A549 (cell line): ENCODE measurements at regions not wholly inside any gene's neighbourhood (a gene's known extent, or its start where the extent isn't known, plus 50 kb on each side); places are given as distances from the start of the nearest gene placed in this dataset.
A peak's percentile ranks its signal among the peaks of the same experiment; 100 is the strongest.

Source experiments
- ATAC-seq, 2 experiments: fragments of 200-7000 bp in 1 of 2; fragments of >200 bp in 1 of 2; cut with Nextera tagmentation in 1 of 2; cut with Tn5 transposase in 1 of 2; 3 replicates each; pipeline versions ENCODE4 v1.8.0 to v1.9.1; 2018 to 2020; ENCODE audit warnings: mild to moderate bottlenecking in 1 of 2, moderate library complexity in 1 of 2
- CTCF ChIA-PET: fragments of 300-600 bp; sonication (Branson Sonifier 250); formaldehyde crosslinking; extraction: SDS; loops from one replicate; lab custom pipeline; 2021; ENCODE audit warnings: antibody characterized with exemption, inconsistent platforms; lab: Yijun Ruan, JAX
- POLR2A ChIA-PET: fragments of 350-600 bp; formaldehyde crosslinking; extraction: SDS; loops from one replicate; lab custom pipeline; 2021; ENCODE audit warnings: antibody characterized with exemption, inconsistent platforms; lab: Yijun Ruan, JAX
- DNase-seq, 2 experiments: peaks; one replicate each; pipeline versions ENCODE4 v3.0.0 to v3.0.0-alpha.2; 2011 to 2016; ENCODE audit warnings: low read depth in 1 of 2, low spot score in 1 of 2
- FAIRE-seq: peaks from 2 replicates; lab custom pipeline; 2011; peaks lifted over from hg19 to GRCh38; lab: Jason Lieb, UNC
- H3K27ac ChIP-seq, 2 experiments: fragments of >200 bp; sonication (Bioruptor Twin); formaldehyde crosslinking; 3 replicates each; pipeline ENCODE4 v1.5.1; 2016 to 2017
- H3K4me1 ChIP-seq: fragments of >200 bp; sonication (Bioruptor Twin); formaldehyde crosslinking; 3 replicates; pipeline ENCODE4 v1.6.1; 2016
- H3K4me2 ChIP-seq: fragments of >200 bp; sonication (Bioruptor Twin); formaldehyde crosslinking; 3 replicates; pipeline ENCODE4 v1.6.1; 2016
- H3K4me3 ChIP-seq: fragments of >200 bp; sonication (Bioruptor Twin); formaldehyde crosslinking; 3 replicates; pipeline ENCODE4 v1.5.1; 2016
- H3K9me3 ChIP-seq: fragments of >200 bp; sonication (Bioruptor Twin); formaldehyde crosslinking; 3 replicates; pipeline ENCODE4 v1.6.1; 2016
- CEBPB ChIP-seq, 2 experiments: fragments of >200 bp in 1 of 2; sonication (Bioruptor Twin) in 1 of 2; formaldehyde crosslinking in 1 of 2; IDR thresholded peaks; 2 replicates each; pipeline ENCODE4 v1.6.1; 2012 to 2016
- CHD2 ChIP-seq: fragments of 150-350 bp; IDR thresholded peaks from 2 replicates; pipeline ENCODE4 v1.6.1; 2014; ENCODE audit warnings: low read length; ENCODE audit not compliant: partially characterized antibody
- CHD4 ChIP-seq: fragments of 200-600 bp; sonication (generic); IDR thresholded peaks from 2 replicates; pipeline ENCODE4 v1.6.1; 2016; ENCODE audit warnings: antibody characterized with exemption, mild to moderate bottlenecking, borderline replicate concordance
- EHF ChIP-seq: fragments of 250-450 bp; sonication (Bioruptor Pico); IDR thresholded peaks from 2 replicates; pipeline ENCODE4 v1.5.0; 2020; ENCODE audit warnings: mild to moderate bottlenecking
- EHMT2 ChIP-seq: fragments of 200-600 bp; sonication (generic); IDR thresholded peaks from 2 replicates; pipeline ENCODE4 v1.6.1; 2016; ENCODE audit warnings: antibody characterized with exemption, low read depth, mild to moderate bottlenecking, moderate library complexity
- ESRRA ChIP-seq: fragments of 150-350 bp; IDR thresholded peaks from 2 replicates; pipeline ENCODE4 v1.6.1; 2014; ENCODE audit warnings: mild to moderate bottlenecking, low read length, borderline replicate concordance
- FOSB ChIP-seq: fragments of 250-450 bp; sonication (Bioruptor Pico); IDR thresholded peaks from 2 replicates; pipeline ENCODE4 v1.5.0; 2020; ENCODE audit warnings: mild to moderate bottlenecking, moderate library complexity
- HES2 ChIP-seq: fragments of >200 bp; sonication (Bioruptor Twin); formaldehyde crosslinking; IDR thresholded peaks from 2 replicates; pipeline ENCODE4 v1.6.1; 2016
- HEYL ChIP-seq: fragments of 250-450 bp; sonication (Bioruptor Pico); IDR thresholded peaks from 2 replicates; pipeline ENCODE4 v1.8.0; 2021; ENCODE audit warnings: mild to moderate bottlenecking, moderate library complexity
- HOXB13 ChIP-seq: fragments of 250-450 bp; sonication (Bioruptor Pico); IDR thresholded peaks from 2 replicates; pipeline ENCODE4 v1.5.0; 2020; ENCODE audit warnings: low read depth, mild to moderate bottlenecking, moderate library complexity
- JUNB ChIP-seq: fragments of >200 bp; sonication (Bioruptor Twin); formaldehyde crosslinking; IDR thresholded peaks from 2 replicates; pipeline ENCODE4 v1.6.1; 2016
- KDM1A ChIP-seq: fragments of 200-600 bp; sonication (generic); IDR thresholded peaks from 2 replicates; pipeline ENCODE4 v1.6.1; 2016; ENCODE audit warnings: low read depth, mild to moderate bottlenecking
- MAFK ChIP-seq: fragments of 450-650 bp; IDR thresholded peaks from 2 replicates; pipeline ENCODE4 v1.6.1; 2014; ENCODE audit not compliant: partially characterized antibody
- NFE2L2 ChIP-seq: fragments of 150-350 bp; conservative IDR thresholded peaks from 2 replicates; pipeline ENCODE4 v1.6.1; 2014; ENCODE audit warnings: low read length
- NR3C1 ChIP-seq: fragments of >200 bp; sonication (Bioruptor Twin); formaldehyde crosslinking; IDR thresholded peaks from 3 replicates; pipeline ENCODE4 v1.6.1; 2017
- RARB ChIP-seq: fragments of 250-450 bp; sonication (Bioruptor Pico); IDR thresholded peaks from 2 replicates; pipeline ENCODE4 v1.8.0; 2021; ENCODE audit warnings: mild to moderate bottlenecking, moderate library complexity
- RCOR1 ChIP-seq: fragments of 150-350 bp; IDR thresholded peaks from 2 replicates; pipeline ENCODE4 v1.6.1; 2014; ENCODE audit warnings: antibody characterized with exemption, low read length, low read depth
- REST ChIP-seq: fragments of 200-600 bp; sonication (generic); IDR thresholded peaks from 2 replicates; pipeline ENCODE4 v1.6.1; 2016; ENCODE audit warnings: antibody characterized with exemption, mild to moderate bottlenecking, moderate library complexity
- RFX5 ChIP-seq: fragments of 450-650 bp; IDR thresholded peaks from 2 replicates; pipeline ENCODE4 v1.7.1; 2014; ENCODE audit warnings: antibody characterized with exemption, mild to moderate bottlenecking, moderate library complexity
- SMC3 ChIP-seq: fragments of >200 bp; sonication (Bioruptor Twin); formaldehyde crosslinking; IDR thresholded peaks from 3 replicates; pipeline ENCODE4 v1.6.1; 2018; ENCODE audit warnings: inconsistent platforms
- TFCP2L1 ChIP-seq: fragments of 250-450 bp; sonication (Bioruptor Pico); IDR thresholded peaks from 2 replicates; pipeline ENCODE4 v1.5.0; 2021; ENCODE audit warnings: mild to moderate bottlenecking
- ZFP36 ChIP-seq: fragments of 450-650 bp; IDR thresholded peaks from 2 replicates; pipeline ENCODE4 v1.6.1; 2014; ENCODE audit warnings: borderline replicate concordance; ENCODE audit not compliant: partially characterized antibody
- WGBS: methylation state at CpG from one replicate; pipeline ENCODE4 v1.1.6; 2017; ENCODE audit errors: missing lambda C conversion rate; 5-methylcytosine and 5-hydroxymethylcytosine counted together
- TF ChIP-seq, protein P1 (sequence below): fragments of 250-450 bp; sonication (Bioruptor Pico); IDR thresholded peaks from 2 replicates; pipeline ENCODE4 v1.5.0; 2020; ENCODE audit warnings: low read depth, mild to moderate bottlenecking, moderate library complexity
- TF ChIP-seq, protein P2 (sequence below): IDR thresholded peaks from 2 replicates; pipeline ENCODE4 v1.6.1; 2012; ENCODE audit warnings: low read depth, borderline replicate concordance
- TF ChIP-seq, protein P3 (sequence below): fragments of 250-450 bp; sonication (Bioruptor Pico); IDR thresholded peaks from 2 replicates; pipeline ENCODE4 v1.5.0; 2021; ENCODE audit warnings: mild to moderate bottlenecking, moderate library complexity, borderline replicate concordance

DNA sequence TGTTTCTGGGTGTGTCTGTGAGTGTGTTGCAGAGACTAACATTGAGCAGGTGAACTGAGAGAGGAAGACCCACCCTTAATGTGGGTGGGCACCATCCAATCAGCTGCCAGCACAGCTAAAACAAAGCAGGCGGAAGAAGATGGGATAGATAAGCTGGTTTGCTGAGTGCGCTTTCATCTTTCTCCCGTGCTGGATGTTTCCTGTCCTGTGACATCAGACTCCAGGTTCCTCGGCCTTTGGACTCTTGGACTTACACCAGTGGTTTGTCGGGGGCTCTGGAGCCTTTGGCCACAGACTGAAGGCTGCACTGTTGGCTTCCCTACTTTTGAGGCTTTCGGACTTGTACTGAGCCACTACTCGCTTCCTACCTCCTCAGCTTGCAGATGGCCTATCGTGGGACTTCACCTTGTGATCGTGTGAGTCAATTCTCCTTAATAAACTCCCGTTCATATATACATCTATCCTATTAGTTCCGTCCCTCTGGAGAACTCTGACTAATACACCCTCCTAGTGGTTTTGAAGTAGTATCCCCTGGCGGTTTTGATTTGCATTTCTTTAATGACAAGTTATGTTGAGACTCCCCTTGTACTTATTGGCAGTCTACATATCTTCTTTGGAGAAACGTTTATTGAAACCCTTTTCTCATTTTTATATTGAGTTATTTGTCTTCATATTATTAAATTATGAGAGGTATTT is 546.6 kb upstream of the TMPRSS15 start:
- ATAC-seq, result no peak
- Histone ChIP-seq H3K9me3 (no peaks in the 10 kb centered on the region), H3K4me1 (no peaks in the 10 kb centered on the region), H3K4me2 (no peak overlapping the region), H3K27ac (no peak overlapping the region), H3K4me3 (no peak overlapping the region)
- no peak for DNase-seq
- ChIA-PET CTCF (no interaction called here), POLR2A (no interaction called here)
- no peak for TF ChIP-seq RCOR1
- no peak for TF ChIP-seq JUNB
- no peak for TF ChIP-seq CHD2
- TF ChIP-seq EHMT2, result no peak
- TF ChIP-seq SMC3, result no peak
- no peak for TF ChIP-seq FOSB (CRISPR knock-in tag)
- TF ChIP-seq, protein P1, sequence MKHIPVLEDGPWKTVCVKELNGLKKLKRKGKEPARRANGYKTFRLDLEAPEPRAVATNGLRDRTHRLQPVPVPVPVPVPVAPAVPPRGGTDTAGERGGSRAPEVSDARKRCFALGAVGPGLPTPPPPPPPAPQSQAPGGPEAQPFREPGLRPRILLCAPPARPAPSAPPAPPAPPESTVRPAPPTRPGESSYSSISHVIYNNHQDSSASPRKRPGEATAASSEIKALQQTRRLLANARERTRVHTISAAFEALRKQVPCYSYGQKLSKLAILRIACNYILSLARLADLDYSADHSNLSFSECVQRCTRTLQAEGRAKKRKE (CRISPR knock-in tag), result no peak
- TF ChIP-seq KDM1A, result no peak
- no peak for TF ChIP-seq HEYL (CRISPR knock-in tag)
- WGBS, result 22% methylated on average over 13 of the region's 13 CpGs
- no peak for FAIRE-seq

DNA sequence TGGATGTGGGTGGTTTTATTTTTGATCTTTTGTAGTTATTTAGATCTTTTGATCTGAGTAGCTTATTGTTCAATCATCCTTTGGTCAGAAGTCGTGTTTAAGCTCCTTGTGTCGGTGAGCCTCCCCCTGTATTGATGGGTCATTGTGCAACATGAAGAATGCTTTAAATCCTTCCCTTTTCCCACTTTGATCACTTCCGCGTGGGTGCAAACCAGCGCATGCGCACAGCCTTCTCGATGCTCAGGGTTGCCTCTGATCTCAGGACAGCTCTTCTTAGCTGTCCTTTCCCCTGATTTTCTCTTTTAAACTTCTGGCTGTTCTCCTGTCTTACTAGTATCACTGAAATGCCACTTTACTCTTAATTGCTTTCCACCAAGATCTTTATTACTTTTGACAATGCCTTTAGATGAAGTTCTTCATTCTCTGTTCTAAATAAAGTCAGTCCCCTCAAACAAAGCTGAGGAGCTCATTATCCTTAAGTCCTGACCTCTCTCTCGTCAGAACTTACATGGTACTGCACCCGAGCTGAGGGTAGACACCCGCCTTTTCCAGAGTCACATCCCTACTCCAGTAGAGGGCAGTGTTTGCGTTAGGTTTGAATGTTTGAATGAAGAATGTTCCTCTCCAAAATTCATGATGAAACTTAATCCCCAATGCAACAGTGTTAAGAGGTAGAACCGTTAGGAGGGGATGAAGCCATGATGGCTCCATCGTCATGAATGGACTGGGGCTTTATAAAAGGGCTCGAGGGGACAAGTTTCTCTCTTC is 547.9 kb upstream of the TMPRSS15 start:
- ChIA-PET CTCF (no interaction called here), POLR2A (no interaction called here)
- Histone ChIP-seq H3K9me3 (no peaks in the 10 kb centered on the region), H3K4me1 (no peaks in the 10 kb centered on the region), H3K27ac (no peak overlapping the region), H3K4me3 (no peak overlapping the region), H3K4me2 (no peak overlapping the region)
- TF ChIP-seq NR3C1 (no peak), ESRRA (no peak), EHF (CRISPR knock-in tag) (no peak), REST (no peak), FOSB (CRISPR knock-in tag) (no peak), HEYL (CRISPR knock-in tag) (no peak), CHD2 (no peak), CHD4 (no peak)
- FAIRE-seq (no peak), DNase-seq (peak in 1 of 2 experiments; percentile 5), ATAC-seq (no peak)
- 27% methylated on average over 13 of the region's 14 CpGs for WGBS

DNA sequence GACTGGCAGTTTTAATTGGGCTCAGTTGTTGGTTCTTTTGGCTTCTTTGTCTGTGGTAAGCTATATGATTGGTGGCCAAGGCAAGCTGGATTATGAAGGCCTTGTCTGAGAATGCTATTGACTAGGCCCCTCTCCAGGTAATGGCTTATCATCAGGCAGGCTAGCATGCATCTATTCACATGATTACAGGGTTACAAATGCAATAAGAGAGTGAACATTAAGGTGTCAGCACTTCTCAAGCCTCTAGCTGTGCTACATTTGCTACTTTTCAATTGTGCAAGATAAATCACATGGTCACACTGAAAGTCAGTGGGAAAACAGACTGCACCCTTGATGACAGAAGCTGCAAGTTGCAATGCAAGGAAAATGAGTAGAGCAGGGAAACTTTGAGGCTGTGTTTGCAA is 550.9 kb upstream of the TMPRSS15 start:
- no peak for TF ChIP-seq CEBPB (IDR thresholded peaks at IDR 0.05)
- TF ChIP-seq MAFK, result no peak
- TF ChIP-seq FOSB (CRISPR knock-in tag), result no peak
- no peak for TF ChIP-seq NFE2L2
- TF ChIP-seq HES2, result no peak
- TF ChIP-seq RFX5, result no peak
- TF ChIP-seq, protein P2, sequence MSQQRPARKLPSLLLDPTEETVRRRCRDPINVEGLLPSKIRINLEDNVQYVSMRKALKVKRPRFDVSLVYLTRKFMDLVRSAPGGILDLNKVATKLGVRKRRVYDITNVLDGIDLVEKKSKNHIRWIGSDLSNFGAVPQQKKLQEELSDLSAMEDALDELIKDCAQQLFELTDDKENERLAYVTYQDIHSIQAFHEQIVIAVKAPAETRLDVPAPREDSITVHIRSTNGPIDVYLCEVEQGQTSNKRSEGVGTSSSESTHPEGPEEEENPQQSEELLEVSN, result no peak
- no peak for TF ChIP-seq ZFP36
- no peak for TF ChIP-seq RARB (CRISPR knock-in tag)
- TF ChIP-seq ESRRA, result no peak
- TF ChIP-seq RCOR1, result no peak
- no peak for TF ChIP-seq TFCP2L1
- TF ChIP-seq, protein P3, sequence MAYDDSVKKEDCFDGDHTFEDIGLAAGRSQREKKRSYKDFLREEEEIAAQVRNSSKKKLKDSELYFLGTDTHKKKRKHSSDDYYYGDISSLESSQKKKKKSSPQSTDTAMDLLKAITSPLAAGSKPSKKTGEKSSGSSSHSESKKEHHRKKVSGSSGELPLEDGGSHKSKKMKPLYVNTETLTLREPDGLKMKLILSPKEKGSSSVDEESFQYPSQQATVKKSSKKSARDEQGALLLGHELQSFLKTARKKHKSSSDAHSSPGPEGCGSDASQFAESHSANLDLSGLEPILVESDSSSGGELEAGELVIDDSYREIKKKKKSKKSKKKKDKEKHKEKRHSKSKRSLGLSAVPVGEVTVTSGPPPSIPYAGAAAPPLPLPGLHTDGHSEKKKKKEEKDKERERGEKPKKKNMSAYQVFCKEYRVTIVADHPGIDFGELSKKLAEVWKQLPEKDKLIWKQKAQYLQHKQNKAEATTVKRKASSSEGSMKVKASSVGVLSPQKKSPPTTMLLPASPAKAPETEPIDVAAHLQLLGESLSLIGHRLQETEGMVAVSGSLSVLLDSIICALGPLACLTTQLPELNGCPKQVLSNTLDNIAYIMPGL (CRISPR knock-in tag), result no peak
- no peak for TF ChIP-seq HOXB13 (CRISPR knock-in tag)
- no peak for TF ChIP-seq SMC3
- POLR2A ChIA-PET, result no interaction called here
- DNase-seq (no peak), ATAC-seq (no peak), FAIRE-seq (no peak)
- H3K27ac ChIP-seq, result no peak overlapping the region
- no peaks in the 10 kb centered on the region for H3K4me1 ChIP-seq
- no peak overlapping the region for H3K4me2 ChIP-seq
- no peaks in the 10 kb centered on the region for H3K9me3 ChIP-seq
- H3K4me3 ChIP-seq, result no peak overlapping the region
- CTCF ChIA-PET, result interaction anchor here (1.1 kb wide), 1 partner anchor 10 kb away, joined by 3 read pairs; no protein-coding TSS in a partner anchor
